ENCODE measurements at regions not wholly inside any gene's neighbourhood (a gene's known extent, or its start where the extent isn't known, plus 50 kb on each side); places are given as distances from the start of the nearest gene placed in this dataset.

DNA sequence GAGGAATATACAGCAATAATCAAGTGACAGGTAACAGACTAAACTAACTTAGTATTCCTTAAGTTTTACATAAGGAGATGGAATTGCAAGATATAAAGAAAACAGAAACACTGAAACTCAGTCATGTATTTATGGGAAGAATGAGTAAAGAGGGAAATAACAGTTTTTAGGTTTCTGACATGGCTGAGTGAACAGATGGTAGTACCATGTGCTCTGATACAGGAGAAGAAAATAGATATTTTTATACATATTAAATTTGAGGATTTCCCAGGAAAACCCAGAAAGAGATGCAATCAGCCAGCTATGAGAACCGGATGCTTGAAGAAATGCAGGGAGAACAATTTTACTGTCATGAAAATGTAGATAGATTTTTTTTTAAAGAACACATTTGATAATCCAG is 669.5 kb upstream of the GRM3 start:
- Histone ChIP-seq H3K9ac (ENCODE audit: low read depth, low read length) (no peak overlapping the region), H3K4me1 (ENCODE audit: insufficient read depth, low read length) (no peaks in the 10 kb centered on the region), H3K27ac (ENCODE audit: low read length) (no peak overlapping the region), H3K27me3 (ENCODE audit: insufficient read depth, low read length, poor library complexity) (no peaks in the 10 kb centered on the region), H2AFZ (ENCODE audit: low read depth, low read length) (no peak overlapping the region), H3K79me2 (ENCODE audit: insufficient read depth, low read length) (no peaks in the 10 kb centered on the region), H3K9me3 (ENCODE audit: insufficient read depth, low read length, severe bottlenecking) (no peaks in the 10 kb centered on the region), H3K4me3 (ENCODE audit: low read depth in 1 of 2, low read length in 2 of 2) (no peak overlapping the region), H4K20me1 (ENCODE audit: insufficient read depth, low read length) (no peaks in the 10 kb centered on the region), H3K4me2 (ENCODE audit: insufficient read depth, low read length) (no peak overlapping the region), H3K36me3 (ENCODE audit: insufficient read depth, low read length) (no peaks in the 10 kb centered on the region)
- ATAC-seq (ENCODE audit: insufficient read depth, low read depth) (no peak), DNase-seq (no peak)
- TF ChIP-seq CTCF (IDR thresholded peaks at IDR 0.05; ENCODE audit: borderline replicate concordance, extremely low read depth, low read length, poor library complexity, severe bottlenecking) (no peak), EZH2 (IDR thresholded peaks at IDR 0.05; ENCODE audit: borderline replicate concordance, low read depth, low read length, severe bottlenecking) (no peak)

GRCh38 chr7:85972504-85973141 is 671.1 kb upstream of the GRM3 start:
- H3K36me3 ChIP-seq (ENCODE audit: insufficient read depth, low read length), result no peaks in the 10 kb centered on the region
- DNase-seq (no peak), ATAC-seq (ENCODE audit: insufficient read depth, low read depth) (no peak)
- no peak overlapping the region for H3K4me2 ChIP-seq (ENCODE audit: insufficient read depth, low read length)
- H3K9ac ChIP-seq (ENCODE audit: low read depth, low read length), result no peak overlapping the region
- H3K4me3 ChIP-seq (ENCODE audit: low read depth in 1 of 2, low read length in 2 of 2), result no peak overlapping the region
- H3K4me1 ChIP-seq (ENCODE audit: insufficient read depth, low read length), result no peaks in the 10 kb centered on the region
- H3K9me3 ChIP-seq (ENCODE audit: insufficient read depth, low read length, severe bottlenecking), result no peaks in the 10 kb centered on the region
- no peak overlapping the region for H2AFZ ChIP-seq (ENCODE audit: low read depth, low read length)
- H3K79me2 ChIP-seq (ENCODE audit: insufficient read depth, low read length), result no peaks in the 10 kb centered on the region
- H3K27ac ChIP-seq (ENCODE audit: low read length), result no peak overlapping the region
- TF ChIP-seq CTCF (IDR thresholded peaks at IDR 0.05; ENCODE audit: borderline replicate concordance, extremely low read depth, low read length, poor library complexity, severe bottlenecking), result no peak
- no peak for TF ChIP-seq EZH2 (IDR thresholded peaks at IDR 0.05; ENCODE audit: borderline replicate concordance, low read depth, low read length, severe bottlenecking)
- H4K20me1 ChIP-seq (ENCODE audit: insufficient read depth, low read length), result no peaks in the 10 kb centered on the region
- no peaks in the 10 kb centered on the region for H3K27me3 ChIP-seq (ENCODE audit: insufficient read depth, low read length, poor library complexity)

- Histone ChIP-seq H3K79me2 (ENCODE audit: insufficient read depth, low read length) (no peaks in the 10 kb centered on the region), H3K27me3 (ENCODE audit: insufficient read depth, low read length, poor library complexity) (no peaks in the 10 kb centered on the region), H3K9me3 (ENCODE audit: insufficient read depth, low read length, severe bottlenecking) (no peaks in the 10 kb centered on the region), H3K9ac (ENCODE audit: low read depth, low read length) (no peak overlapping the region), H3K4me1 (ENCODE audit: insufficient read depth, low read length) (no peaks in the 10 kb centered on the region), H2AFZ (ENCODE audit: low read depth, low read length) (no peak overlapping the region), H4K20me1 (ENCODE audit: insufficient read depth, low read length) (no peaks in the 10 kb centered on the region), H3K4me2 (ENCODE audit: insufficient read depth, low read length) (no peak overlapping the region), H3K36me3 (ENCODE audit: insufficient read depth, low read length) (no peaks in the 10 kb centered on the region), H3K4me3 (ENCODE audit: low read depth in 1 of 2, low read length in 2 of 2) (no peak overlapping the region), H3K27ac (ENCODE audit: low read length) (no peak overlapping the region)
- TF ChIP-seq EZH2 (IDR thresholded peaks at IDR 0.05; ENCODE audit: borderline replicate concordance, low read depth, low read length, severe bottlenecking), result no peak
- no peak for TF ChIP-seq CTCF (IDR thresholded peaks at IDR 0.05; ENCODE audit: borderline replicate concordance, extremely low read depth, low read length, poor library complexity, severe bottlenecking)
- ATAC-seq (ENCODE audit: insufficient read depth, low read depth) (no peak), DNase-seq (no peak)
Observed at GRCh38 chr7:85954961-85955360, 688.7 kb upstream of the GRM3 start.
